PFSK-1 (cell line): ENCODE measurements at regions not wholly inside any gene's neighbourhood (a gene's known extent, or its start where the extent isn't known, plus 50 kb on each side); places are given as distances from the start of the nearest gene placed in this dataset.

Source experiments
- POLR2AphosphoS5 ChIP-seq: IDR thresholded peaks from 2 replicates; pipeline ENCODE4 v1.6.1; 2012; ENCODE audit warnings: low read depth, mild to moderate bottlenecking, control low read depth, low read length, moderate library complexity
- TAF1 ChIP-seq: IDR thresholded peaks from 2 replicates; pipeline ENCODE4 v1.6.1; 2012; ENCODE audit warnings: low read length, control low read depth, borderline replicate concordance; ENCODE audit not compliant: insufficient read depth
- TF ChIP-seq, protein P1 (sequence below), 2 experiments: IDR thresholded peaks; 2 replicates each; pipeline versions ENCODE4 v1.6.1 to v1.8.0; 2011 to 2012; ENCODE audit warnings: low read depth in 2 of 2, low read length in 2 of 2, control low read depth in 1 of 2, inconsistent platforms in 1 of 2, mild to moderate bottlenecking in 1 of 2, moderate library complexity in 1 of 2; ENCODE audit not compliant: insufficient read depth in 1 of 2

DNA sequence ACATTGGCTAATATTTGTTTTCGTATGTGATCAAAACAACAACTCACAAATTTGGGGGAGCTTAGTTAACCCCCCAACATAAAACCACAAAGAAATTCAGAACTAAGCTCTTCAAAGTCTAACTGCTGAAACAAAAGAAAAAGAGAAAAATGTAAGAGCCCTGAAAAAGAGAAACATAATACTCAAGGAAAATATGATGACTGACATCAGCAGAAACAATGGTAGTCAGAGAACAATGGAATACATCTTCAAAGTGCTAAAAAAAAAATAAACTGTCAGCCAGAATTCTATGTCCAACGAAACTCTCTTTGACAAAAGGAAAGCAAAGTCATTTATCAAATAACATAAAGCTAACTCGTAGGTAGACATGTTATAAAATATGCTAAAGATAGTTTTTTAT, 566.3 kb upstream of the GRAMD2B start:
- TF ChIP-seq POLR2AphosphoS5 (no peak), TAF1 (no peak)
- TF ChIP-seq, protein P1, sequence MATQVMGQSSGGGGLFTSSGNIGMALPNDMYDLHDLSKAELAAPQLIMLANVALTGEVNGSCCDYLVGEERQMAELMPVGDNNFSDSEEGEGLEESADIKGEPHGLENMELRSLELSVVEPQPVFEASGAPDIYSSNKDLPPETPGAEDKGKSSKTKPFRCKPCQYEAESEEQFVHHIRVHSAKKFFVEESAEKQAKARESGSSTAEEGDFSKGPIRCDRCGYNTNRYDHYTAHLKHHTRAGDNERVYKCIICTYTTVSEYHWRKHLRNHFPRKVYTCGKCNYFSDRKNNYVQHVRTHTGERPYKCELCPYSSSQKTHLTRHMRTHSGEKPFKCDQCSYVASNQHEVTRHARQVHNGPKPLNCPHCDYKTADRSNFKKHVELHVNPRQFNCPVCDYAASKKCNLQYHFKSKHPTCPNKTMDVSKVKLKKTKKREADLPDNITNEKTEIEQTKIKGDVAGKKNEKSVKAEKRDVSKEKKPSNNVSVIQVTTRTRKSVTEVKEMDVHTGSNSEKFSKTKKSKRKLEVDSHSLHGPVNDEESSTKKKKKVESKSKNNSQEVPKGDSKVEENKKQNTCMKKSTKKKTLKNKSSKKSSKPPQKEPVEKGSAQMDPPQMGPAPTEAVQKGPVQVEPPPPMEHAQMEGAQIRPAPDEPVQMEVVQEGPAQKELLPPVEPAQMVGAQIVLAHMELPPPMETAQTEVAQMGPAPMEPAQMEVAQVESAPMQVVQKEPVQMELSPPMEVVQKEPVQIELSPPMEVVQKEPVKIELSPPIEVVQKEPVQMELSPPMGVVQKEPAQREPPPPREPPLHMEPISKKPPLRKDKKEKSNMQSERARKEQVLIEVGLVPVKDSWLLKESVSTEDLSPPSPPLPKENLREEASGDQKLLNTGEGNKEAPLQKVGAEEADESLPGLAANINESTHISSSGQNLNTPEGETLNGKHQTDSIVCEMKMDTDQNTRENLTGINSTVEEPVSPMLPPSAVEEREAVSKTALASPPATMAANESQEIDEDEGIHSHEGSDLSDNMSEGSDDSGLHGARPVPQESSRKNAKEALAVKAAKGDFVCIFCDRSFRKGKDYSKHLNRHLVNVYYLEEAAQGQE (IDR thresholded peaks at IDR 0.05; ENCODE audit: insufficient read depth in 1 of 2, low read depth in 2 of 2, low read length in 2 of 2) = no peak
